Heart left ventricle (tissue), 16 donors: ENCODE measurements at regions not wholly inside any gene's neighbourhood (a gene's known extent, or its start where the extent isn't known, plus 50 kb on each side); places are given as distances from the start of the nearest gene placed in this dataset.
"Not testable (repeated sequence)": the region's sequence is repeated elsewhere in the genome, so short reads cannot be mapped to it uniquely, and the experiment has no call there.

ENCODE experiments used
- ATAC-seq, 4 donors: fragments of 200-7000 bp; cut with Tn5 transposase; one replicate each; pipeline ENCODE4 v1.9.1; 2020 to 2022; ENCODE audit warnings: moderate library complexity in 4 of 4, mild to moderate bottlenecking in 3 of 4, moderate number of reproducible peaks in 1 of 4
- DNase-seq, 5 donors: peaks; one replicate each; pipeline ENCODE4 v3.0.0-alpha.2; 2020
- H3K27ac ChIP-seq, 12 donors: fragments of 200-600 bp; sonication (generic) in 4 of 12; one replicate each; pipeline versions ENCODE4 v1.5.0 to v1.8.0; 2016 to 2022; ENCODE audit warnings: mild to moderate bottlenecking in 2 of 12
- H3K27me3 ChIP-seq, 9 donors: fragments of 200-600 bp; sonication (generic) in 2 of 9; one replicate each; pipeline versions ENCODE4 v1.5.1 to v1.8.0; 2016 to 2022; ENCODE audit warnings: mild to moderate bottlenecking in 3 of 9
- H3K36me3 ChIP-seq, 9 donors: fragments of 200-600 bp; sonication (generic) in 2 of 9; one replicate each; pipeline versions ENCODE4 v1.5.0 to v1.8.0; 2018 to 2022; ENCODE audit warnings: mild to moderate bottlenecking in 2 of 9
- H3K4me1 ChIP-seq, 12 donors: fragments of 200-600 bp; sonication (generic) in 4 of 12; one replicate each; pipeline versions ENCODE4 v1.5.0 to v1.8.0; 2016 to 2022; ENCODE audit warnings: mild to moderate bottlenecking in 3 of 12
- H3K4me3 ChIP-seq, 12 donors: fragments of 200-600 bp; sonication (generic) in 4 of 12; one replicate each; pipeline versions ENCODE4 v1.5.0 to v1.8.0; 2017 to 2022; ENCODE audit warnings: mild to moderate bottlenecking in 9 of 12, moderate library complexity in 4 of 12
- H3K9me3 ChIP-seq, 12 donors: fragments of 200-600 bp; sonication (generic) in 4 of 12; one replicate each; pipeline versions ENCODE4 v1.5.0 to v1.8.0; 2016 to 2022; ENCODE audit warnings: mild to moderate bottlenecking in 1 of 12
- POLR2A ChIP-seq, 2 donors: fragments of 450-650 bp; IDR thresholded peaks; one replicate each; pipeline ENCODE4 v1.6.1; 2017; ENCODE audit warnings: antibody characterized with exemption in 2 of 2, mild to moderate bottlenecking in 2 of 2, moderate library complexity in 2 of 2
- WGBS, 4 donors: extraction: QIAGEN DNeasy Blood & Tissue Kit in 2 of 4; methylation state at CpG; one replicate each; pipeline versions ENCODE4 v1.1.5 to v1.1.7; 2013 to 2018; 5-methylcytosine and 5-hydroxymethylcytosine counted together
- intact Hi-C, 10 donors: fragments of 100-400 bp; cut with DNase I; formaldehyde crosslinking; loops; one replicate each; pipeline versions ENCODE4 v1.11.1 to v1.14.2; 2022
- TF ChIP-seq, protein P1 (sequence below), 12 donors: fragments of 200-600 bp; sonication (generic) in 4 of 12; IDR thresholded peaks; one replicate each; pipeline versions ENCODE4 v1.5.0 to v1.8.0; 2018 to 2022; ENCODE audit warnings: antibody characterized with exemption in 12 of 12, mild to moderate bottlenecking in 5 of 12
- donor health status: ischemic (EF 13 %, LVEDD 7.1; RV severe dilation, severe dysfunction).
- donor health status: healthy with polysubstance abuse.
- donor health status: DM: no; HTN: yes; CAD: no.
- donor health status: DM: no; HTN: no; CAD: no.
- donor health status: ischemic (EF 25% LVEDD 6.9; RV normal size, moderate dysfunction).
- donor health status: ischemic (EF 25% LVEDD 5.7; RV mildly dilated, moderate dysfunction).
- donor health status: healthy.
- donor health status: DM: yes; HTN: yes; CAD: no.
- donor health status: ischemic (EF 35%, LVEDD 5.7; RV mildly dilated, moderate dysfunction).
- donor health status: nonischemic (EF 11% LVEDD 7.7; RV severe dilation, severe dysfunction).
- donor health status: DM: yes; HTN: yes; CAD: no.
- donor health status: PGD.
- donor health status: ischemic (EF 29% LVEDD 5.4; RV normal size, mild dysfunction).
- donor health status: nonischemic (EF 23%, LVEDD 6.1; RV moderate dilation, normal function).

GRCh38 chr12:74250891-74251290, 286.7 kb upstream of the ATXN7L3B start:
- 48 to 70% (median 64%) methylated on average over 1 of the region's 1 CpG for WGBS, 4 donors
- H3K4me1 ChIP-seq: no peaks in the 10 kb centered on the region
- ATAC-seq (no peak), DNase-seq (no peak)
- H3K9me3 ChIP-seq: peaks cover 0 to 14% (median 1%) of the 10 kb centered on the region in 12 donors
- TF ChIP-seq, protein P1, sequence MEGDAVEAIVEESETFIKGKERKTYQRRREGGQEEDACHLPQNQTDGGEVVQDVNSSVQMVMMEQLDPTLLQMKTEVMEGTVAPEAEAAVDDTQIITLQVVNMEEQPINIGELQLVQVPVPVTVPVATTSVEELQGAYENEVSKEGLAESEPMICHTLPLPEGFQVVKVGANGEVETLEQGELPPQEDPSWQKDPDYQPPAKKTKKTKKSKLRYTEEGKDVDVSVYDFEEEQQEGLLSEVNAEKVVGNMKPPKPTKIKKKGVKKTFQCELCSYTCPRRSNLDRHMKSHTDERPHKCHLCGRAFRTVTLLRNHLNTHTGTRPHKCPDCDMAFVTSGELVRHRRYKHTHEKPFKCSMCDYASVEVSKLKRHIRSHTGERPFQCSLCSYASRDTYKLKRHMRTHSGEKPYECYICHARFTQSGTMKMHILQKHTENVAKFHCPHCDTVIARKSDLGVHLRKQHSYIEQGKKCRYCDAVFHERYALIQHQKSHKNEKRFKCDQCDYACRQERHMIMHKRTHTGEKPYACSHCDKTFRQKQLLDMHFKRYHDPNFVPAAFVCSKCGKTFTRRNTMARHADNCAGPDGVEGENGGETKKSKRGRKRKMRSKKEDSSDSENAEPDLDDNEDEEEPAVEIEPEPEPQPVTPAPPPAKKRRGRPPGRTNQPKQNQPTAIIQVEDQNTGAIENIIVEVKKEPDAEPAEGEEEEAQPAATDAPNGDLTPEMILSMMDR (IDR thresholded peaks at IDR 0.05): no peak
- TF ChIP-seq POLR2A (IDR thresholded peaks at IDR 0.05): no peak
- intact Hi-C loops: no loop called here
- no peaks in the 10 kb centered on the region for H3K27me3 ChIP-seq
- H3K27ac ChIP-seq: no peak overlapping the region
- no peak overlapping the region for H3K4me3 ChIP-seq
- H3K36me3 ChIP-seq: no peaks in the 10 kb centered on the region

GRCh38 chr12:74253826-74254225, 283.8 kb upstream of the ATXN7L3B start:
- H3K36me3 ChIP-seq, H3K4me1 ChIP-seq, DNase-seq, ATAC-seq, H3K4me3 ChIP-seq, H3K27ac ChIP-seq, H3K27me3 ChIP-seq, intact Hi-C loops: not testable (repeated sequence)
- peaks cover 0 to 11% (median 1%) of the 10 kb centered on the region in 12 donors for H3K9me3 ChIP-seq
- 75 to 86% (median 77%) methylated on average over 4 of the region's 4 CpGs for WGBS, 4 donors

DNA sequence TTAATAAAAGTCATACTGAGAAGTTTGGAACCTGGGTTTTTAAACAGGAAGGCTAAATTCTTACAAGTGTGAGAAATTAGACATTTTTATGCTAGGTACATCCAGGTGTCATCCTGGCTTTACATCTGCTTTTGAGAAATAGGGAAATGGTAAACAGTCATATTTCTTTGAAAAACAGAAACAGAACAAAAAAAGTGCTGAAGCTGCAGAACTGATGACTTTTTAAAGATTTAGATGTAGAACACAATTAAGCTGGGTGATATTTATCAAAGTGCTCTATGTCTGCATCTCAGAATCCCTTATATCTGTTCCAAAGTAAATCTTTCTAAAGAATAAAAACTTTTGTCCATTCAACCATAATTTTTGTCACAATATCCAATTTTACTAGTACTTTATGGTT, 282.9 kb upstream of the ATXN7L3B start:
- peaks cover 0 to 6% (median 0%) of the 10 kb centered on the region in 12 donors for H3K4me1 ChIP-seq
- no peak for TF ChIP-seq POLR2A (IDR thresholded peaks at IDR 0.05)
- TF ChIP-seq, protein P1 (IDR thresholded peaks at IDR 0.05): no peak
- H3K27ac ChIP-seq: no peak overlapping the region
- H3K4me3 ChIP-seq: no peak overlapping the region
- ATAC-seq (no peak), DNase-seq (no peak)
- no peaks in the 10 kb centered on the region for H3K27me3 ChIP-seq
- intact Hi-C loops: no loop called here
- no peaks in the 10 kb centered on the region for H3K36me3 ChIP-seq
- H3K9me3 ChIP-seq: peaks cover 0 to 11% (median 1%) of the 10 kb centered on the region in 12 donors

DNA sequence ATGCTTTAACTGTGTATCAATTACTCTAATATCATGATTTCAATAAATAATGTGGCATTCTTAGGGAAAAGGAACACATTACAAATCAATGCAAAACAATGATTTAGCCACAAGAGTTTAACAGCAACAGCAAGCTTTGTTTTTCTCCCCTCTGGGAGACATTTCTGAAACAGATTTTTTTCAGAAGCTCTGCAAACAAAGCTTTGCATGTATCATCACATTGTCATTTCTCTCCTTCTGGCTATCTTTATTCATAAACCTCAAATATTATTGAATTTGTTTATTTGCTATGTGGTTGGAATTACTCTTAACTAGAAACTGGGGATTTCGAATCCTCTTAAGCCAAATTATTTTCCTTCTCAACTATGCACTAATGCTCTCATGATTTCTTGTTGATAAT, 278.4 kb upstream of the ATXN7L3B start:
- DNase-seq (no peak), ATAC-seq (no peak)
- Histone ChIP-seq H3K4me3 (no peak overlapping the region), H3K9me3 (peaks cover 0 to 7% (median 0%) of the 10 kb centered on the region in 12 donors), H3K27me3 (no peaks in the 10 kb centered on the region), H3K27ac (no peak overlapping the region), H3K36me3 (no peaks in the 10 kb centered on the region), H3K4me1 (peaks cover 0 to 6% (median 0%) of the 10 kb centered on the region in 12 donors)
- intact Hi-C loops: no loop called here
- TF ChIP-seq, protein P1 (IDR thresholded peaks at IDR 0.05): no peak
- TF ChIP-seq POLR2A (IDR thresholded peaks at IDR 0.05): no peak
- WGBS, 4 donors: 79 to 92% (median 84%) methylated on average over 1 of the region's 1 CpG

- DNase-seq (no peak), ATAC-seq (no peak)
- Histone ChIP-seq H3K27ac (no peak overlapping the region), H3K36me3 (no peaks in the 10 kb centered on the region), H3K4me1 (peaks cover 0 to under 1% (median 0%) of the 10 kb centered on the region in 12 donors), H3K27me3 (no peaks in the 10 kb centered on the region), H3K9me3 (no peaks in the 10 kb centered on the region), H3K4me3 (no peak overlapping the region)
- intact Hi-C loops: no loop called here
- WGBS, 4 donors: 92 to 93% (median 93%) methylated on average over 15 of the region's 15 CpGs
- TF ChIP-seq, protein P1 (IDR thresholded peaks at IDR 0.05): no peak
- no peak for TF ChIP-seq POLR2A (IDR thresholded peaks at IDR 0.05)
These were observed 272.9 kb upstream of the ATXN7L3B start for GRCh38 chr12:74264692-74265091.

- ATAC-seq, H3K36me3 ChIP-seq, H3K9me3 ChIP-seq, DNase-seq, intact Hi-C loops, H3K27me3 ChIP-seq, H3K4me1 ChIP-seq, H3K4me3 ChIP-seq, H3K27ac ChIP-seq: not testable (repeated sequence)
- 88 to 92% (median 91%) methylated on average over 8 of the region's 8 CpGs for WGBS, 4 donors
These were observed 268.3 kb upstream of the ATXN7L3B start for GRCh38 chr12:74269355-74269754.
